ENCODE measurements at regions not wholly inside any gene's neighbourhood (a gene's known extent, or its start where the extent isn't known, plus 50 kb on each side); places are given as distances from the start of the nearest gene placed in this dataset.
"Not testable (repeated sequence)": the region's sequence is repeated elsewhere in the genome, so short reads cannot be mapped to it uniquely, and the experiment has no call there.

DNA sequence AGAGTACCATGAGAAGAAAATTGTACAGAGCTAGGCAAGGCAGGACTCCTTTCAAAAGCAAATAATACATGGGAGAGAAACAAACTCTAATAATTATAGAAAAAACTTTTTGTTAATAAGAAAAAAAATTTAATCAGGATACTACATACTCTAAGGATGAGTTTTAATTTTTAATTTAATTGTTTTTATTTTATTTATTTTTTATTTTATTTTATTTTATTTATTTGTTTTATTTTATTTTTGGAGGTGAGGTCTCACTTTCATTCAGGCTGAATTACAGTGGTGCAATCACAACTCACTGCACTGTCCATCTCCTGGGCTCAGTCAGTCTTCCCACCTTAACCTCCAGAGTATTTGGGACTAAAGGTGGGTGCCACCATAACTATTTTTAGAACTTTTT lies 1347.2 kb downstream of the NLGN4Y start:
- H3K4me1 ChIP-seq, result no peaks in the 10 kb centered on the region
- CTCF ChIA-PET, result no interaction called here
- no peaks in the 10 kb centered on the region for H3K9me3 ChIP-seq
- no peak for ATAC-seq
- H3K4me3 ChIP-seq, result no peak overlapping the region
- no peak for FAIRE-seq
- POLR2A ChIA-PET, result no interaction called here
- H3K27ac ChIP-seq, result no peak overlapping the region
- TF ChIP-seq, protein P1, sequence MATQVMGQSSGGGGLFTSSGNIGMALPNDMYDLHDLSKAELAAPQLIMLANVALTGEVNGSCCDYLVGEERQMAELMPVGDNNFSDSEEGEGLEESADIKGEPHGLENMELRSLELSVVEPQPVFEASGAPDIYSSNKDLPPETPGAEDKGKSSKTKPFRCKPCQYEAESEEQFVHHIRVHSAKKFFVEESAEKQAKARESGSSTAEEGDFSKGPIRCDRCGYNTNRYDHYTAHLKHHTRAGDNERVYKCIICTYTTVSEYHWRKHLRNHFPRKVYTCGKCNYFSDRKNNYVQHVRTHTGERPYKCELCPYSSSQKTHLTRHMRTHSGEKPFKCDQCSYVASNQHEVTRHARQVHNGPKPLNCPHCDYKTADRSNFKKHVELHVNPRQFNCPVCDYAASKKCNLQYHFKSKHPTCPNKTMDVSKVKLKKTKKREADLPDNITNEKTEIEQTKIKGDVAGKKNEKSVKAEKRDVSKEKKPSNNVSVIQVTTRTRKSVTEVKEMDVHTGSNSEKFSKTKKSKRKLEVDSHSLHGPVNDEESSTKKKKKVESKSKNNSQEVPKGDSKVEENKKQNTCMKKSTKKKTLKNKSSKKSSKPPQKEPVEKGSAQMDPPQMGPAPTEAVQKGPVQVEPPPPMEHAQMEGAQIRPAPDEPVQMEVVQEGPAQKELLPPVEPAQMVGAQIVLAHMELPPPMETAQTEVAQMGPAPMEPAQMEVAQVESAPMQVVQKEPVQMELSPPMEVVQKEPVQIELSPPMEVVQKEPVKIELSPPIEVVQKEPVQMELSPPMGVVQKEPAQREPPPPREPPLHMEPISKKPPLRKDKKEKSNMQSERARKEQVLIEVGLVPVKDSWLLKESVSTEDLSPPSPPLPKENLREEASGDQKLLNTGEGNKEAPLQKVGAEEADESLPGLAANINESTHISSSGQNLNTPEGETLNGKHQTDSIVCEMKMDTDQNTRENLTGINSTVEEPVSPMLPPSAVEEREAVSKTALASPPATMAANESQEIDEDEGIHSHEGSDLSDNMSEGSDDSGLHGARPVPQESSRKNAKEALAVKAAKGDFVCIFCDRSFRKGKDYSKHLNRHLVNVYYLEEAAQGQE (IDR thresholded peaks at IDR 0.05), result no peak
- TF ChIP-seq RFX5 (IDR thresholded peaks at IDR 0.05) (no peak), KDM5A (IDR thresholded peaks at IDR 0.05) (no peak), EHMT2 (IDR thresholded peaks at IDR 0.05; ENCODE audit: low read depth) (no peak), TFCP2L1 (CRISPR knock-in tag; IDR thresholded peaks at IDR 0.05) (no peak), ZNF302 (CRISPR knock-in tag; IDR thresholded peaks at IDR 0.05) (no peak), PHF8 (IDR thresholded peaks at IDR 0.05; ENCODE audit: borderline replicate concordance, low read depth) (no peak), SMC3 (IDR thresholded peaks at IDR 0.05) (no peak), HOXB13 (CRISPR knock-in tag; IDR thresholded peaks at IDR 0.05; ENCODE audit: low read depth) (no peak), ESRRA (IDR thresholded peaks at IDR 0.05; ENCODE audit: borderline replicate concordance, low read length) (no peak), EHF (CRISPR knock-in tag; IDR thresholded peaks at IDR 0.05) (no peak), BHLHE40 (IDR thresholded peaks at IDR 0.05; ENCODE audit: low read depth, low read length) (no peak), MYC (IDR thresholded peaks at IDR 0.05; ENCODE audit: borderline replicate concordance, low read length) (no peak), ZSCAN20 (CRISPR knock-in tag; IDR thresholded peaks at IDR 0.05) (no peak), JUNB (IDR thresholded peaks at IDR 0.05) (no peak), CEBPB (IDR thresholded peaks at IDR 0.05) (no peak)
- TF ChIP-seq, protein P2, sequence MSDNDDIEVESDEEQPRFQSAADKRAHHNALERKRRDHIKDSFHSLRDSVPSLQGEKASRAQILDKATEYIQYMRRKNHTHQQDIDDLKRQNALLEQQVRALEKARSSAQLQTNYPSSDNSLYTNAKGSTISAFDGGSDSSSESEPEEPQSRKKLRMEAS (IDR thresholded peaks at IDR 0.05), result no peak
- TF ChIP-seq, protein P3, sequence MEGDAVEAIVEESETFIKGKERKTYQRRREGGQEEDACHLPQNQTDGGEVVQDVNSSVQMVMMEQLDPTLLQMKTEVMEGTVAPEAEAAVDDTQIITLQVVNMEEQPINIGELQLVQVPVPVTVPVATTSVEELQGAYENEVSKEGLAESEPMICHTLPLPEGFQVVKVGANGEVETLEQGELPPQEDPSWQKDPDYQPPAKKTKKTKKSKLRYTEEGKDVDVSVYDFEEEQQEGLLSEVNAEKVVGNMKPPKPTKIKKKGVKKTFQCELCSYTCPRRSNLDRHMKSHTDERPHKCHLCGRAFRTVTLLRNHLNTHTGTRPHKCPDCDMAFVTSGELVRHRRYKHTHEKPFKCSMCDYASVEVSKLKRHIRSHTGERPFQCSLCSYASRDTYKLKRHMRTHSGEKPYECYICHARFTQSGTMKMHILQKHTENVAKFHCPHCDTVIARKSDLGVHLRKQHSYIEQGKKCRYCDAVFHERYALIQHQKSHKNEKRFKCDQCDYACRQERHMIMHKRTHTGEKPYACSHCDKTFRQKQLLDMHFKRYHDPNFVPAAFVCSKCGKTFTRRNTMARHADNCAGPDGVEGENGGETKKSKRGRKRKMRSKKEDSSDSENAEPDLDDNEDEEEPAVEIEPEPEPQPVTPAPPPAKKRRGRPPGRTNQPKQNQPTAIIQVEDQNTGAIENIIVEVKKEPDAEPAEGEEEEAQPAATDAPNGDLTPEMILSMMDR (IDR thresholded peaks at IDR 0.05), result no peak
- TF ChIP-seq, protein P4, sequence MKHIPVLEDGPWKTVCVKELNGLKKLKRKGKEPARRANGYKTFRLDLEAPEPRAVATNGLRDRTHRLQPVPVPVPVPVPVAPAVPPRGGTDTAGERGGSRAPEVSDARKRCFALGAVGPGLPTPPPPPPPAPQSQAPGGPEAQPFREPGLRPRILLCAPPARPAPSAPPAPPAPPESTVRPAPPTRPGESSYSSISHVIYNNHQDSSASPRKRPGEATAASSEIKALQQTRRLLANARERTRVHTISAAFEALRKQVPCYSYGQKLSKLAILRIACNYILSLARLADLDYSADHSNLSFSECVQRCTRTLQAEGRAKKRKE (CRISPR knock-in tag; IDR thresholded peaks at IDR 0.05; ENCODE audit: low read depth), result no peak
- DNase-seq (ENCODE audit: low read depth in 1 of 2, low spot score in 1 of 2), result no peak
- no peak overlapping the region for H3K4me2 ChIP-seq

DNA sequence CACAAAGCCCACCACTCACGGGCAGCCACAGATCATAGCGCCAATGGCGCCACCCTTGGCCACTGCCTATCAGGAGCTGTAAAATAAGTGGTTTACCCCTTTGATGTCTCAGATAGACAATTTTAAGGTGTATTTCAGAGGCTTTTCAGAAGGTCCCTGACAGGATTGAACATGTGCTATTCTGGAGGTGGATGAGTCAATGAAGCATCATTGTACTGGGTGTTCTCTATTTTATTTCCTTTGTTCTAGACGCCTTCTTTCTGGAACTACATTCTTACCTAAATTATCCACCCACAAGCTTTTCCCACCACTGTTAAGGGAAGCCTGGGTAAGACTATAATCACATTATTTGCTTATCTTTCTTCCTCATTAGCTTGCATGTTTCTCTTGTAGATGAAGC lies 1351.6 kb downstream of the NLGN4Y start:
- H3K4me1 ChIP-seq; H3K27ac ChIP-seq; H3K9me3 ChIP-seq; FAIRE-seq; DNase-seq (ENCODE audit: low read depth in 1 of 2, low spot score in 1 of 2); POLR2A ChIA-PET; ATAC-seq; H3K4me3 ChIP-seq; CTCF ChIA-PET; H3K4me2 ChIP-seq: not testable (repeated sequence)
- no CpG with 5 or more reads among the region's 4 CpGs for WGBS (ENCODE audit: missing lambda C conversion rate)

DNA sequence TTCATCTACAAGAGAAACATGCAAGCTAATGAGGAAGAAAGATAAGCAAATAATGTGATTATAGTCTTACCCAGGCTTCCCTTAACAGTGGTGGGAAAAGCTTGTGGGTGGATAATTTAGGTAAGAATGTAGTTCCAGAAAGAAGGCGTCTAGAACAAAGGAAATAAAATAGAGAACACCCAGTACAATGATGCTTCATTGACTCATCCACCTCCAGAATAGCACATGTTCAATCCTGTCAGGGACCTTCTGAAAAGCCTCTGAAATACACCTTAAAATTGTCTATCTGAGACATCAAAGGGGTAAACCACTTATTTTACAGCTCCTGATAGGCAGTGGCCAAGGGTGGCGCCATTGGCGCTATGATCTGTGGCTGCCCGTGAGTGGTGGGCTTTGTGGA lies 1379.2 kb downstream of the NLGN4Y start:
- WGBS (ENCODE audit: missing lambda C conversion rate), result no CpG with 5 or more reads among the region's 4 CpGs

More for the DNA sequence above, 1379.2 kb downstream of the NLGN4Y start:
- H3K4me2 ChIP-seq; H3K9me3 ChIP-seq; H3K4me3 ChIP-seq; CTCF ChIA-PET; FAIRE-seq; DNase-seq (ENCODE audit: low read depth in 1 of 2, low spot score in 1 of 2); H3K4me1 ChIP-seq; ATAC-seq; POLR2A ChIA-PET; H3K27ac ChIP-seq: not testable (repeated sequence)
